Liver (tissue), 7 donors: ENCODE measurements at regions not wholly inside any gene's neighbourhood (a gene's known extent, or its start where the extent isn't known, plus 50 kb on each side); places are given as distances from the start of the nearest gene placed in this dataset.
"Not testable (repeated sequence)": the region's sequence is repeated elsewhere in the genome, so short reads cannot be mapped to it uniquely, and the experiment has no call there.

Experiments
- DNase-seq: peaks from one replicate; pipeline ENCODE4 v3.0.0-alpha.2; 2017; ENCODE audit warnings: low spot score
- H3K27ac ChIP-seq, 2 donors: one replicate each; pipeline ENCODE4 v1.7.0; 2013; ENCODE audit warnings: inconsistent platforms in 2 of 2, low read length in 2 of 2, control low read depth in 1 of 2, low read depth in 1 of 2, mild to moderate bottlenecking in 1 of 2
- H3K27me3 ChIP-seq, 4 donors: one replicate each; pipeline versions ENCODE4 v1.6.1 to v1.7.0; 2013; ENCODE audit warnings: low read length in 3 of 4, inconsistent platforms in 1 of 4, mild to moderate bottlenecking in 1 of 4, moderate library complexity in 1 of 4; ENCODE audit not compliant: control insufficient read depth in 4 of 4, insufficient read depth in 4 of 4
- H3K36me3 ChIP-seq, 4 donors: one replicate each; pipeline versions ENCODE4 v1.6.1 to v1.7.0; 2013; ENCODE audit warnings: low read length in 3 of 4, mild to moderate bottlenecking in 3 of 4, low read depth in 1 of 4, moderate library complexity in 1 of 4; ENCODE audit not compliant: control insufficient read depth in 4 of 4, insufficient read depth in 3 of 4
- H3K4me1 ChIP-seq, 4 donors: one replicate each; pipeline versions ENCODE4 v1.6.1 to v1.7.0; 2013; ENCODE audit warnings: low read length in 3 of 4, mild to moderate bottlenecking in 3 of 4, moderate library complexity in 1 of 4; ENCODE audit not compliant: control insufficient read depth in 4 of 4, insufficient read depth in 4 of 4
- H3K4me3 ChIP-seq, 3 donors: one replicate each; pipeline versions ENCODE4 v1.6.1 to v1.7.0; 2013; ENCODE audit warnings: low read length in 3 of 3, control low read depth in 1 of 3, low read depth in 1 of 3, mild to moderate bottlenecking in 1 of 3
- H3K9ac ChIP-seq, 2 donors: one replicate each; pipeline ENCODE4 v1.7.0; 2013; ENCODE audit warnings: low read length in 2 of 2, mild to moderate bottlenecking in 2 of 2, moderate library complexity in 2 of 2, control low read depth in 1 of 2, low read depth in 1 of 2
- H3K9me3 ChIP-seq, 4 donors: one replicate each; pipeline versions ENCODE4 v1.6.1 to v1.7.0; 2013; ENCODE audit warnings: low read length in 3 of 4; ENCODE audit not compliant: control insufficient read depth in 4 of 4
- ATF3 ChIP-seq: IDR thresholded peaks from 2 replicates; pipeline ENCODE4 v1.6.1; 2016; ENCODE audit warnings: antibody characterized with exemption
- EGR1 ChIP-seq, 2 donors: IDR thresholded peaks; 2 replicates each; pipeline ENCODE4 v1.6.1; 2016 to 2018; ENCODE audit warnings: antibody characterized with exemption in 2 of 2, low read depth in 2 of 2
- FOXA1 ChIP-seq: IDR thresholded peaks from 2 replicates; pipeline ENCODE4 v1.6.1; 2016; ENCODE audit warnings: antibody characterized with exemption
- FOXA2 ChIP-seq: IDR thresholded peaks from 2 replicates; pipeline ENCODE4 v1.6.1; 2016; ENCODE audit warnings: antibody characterized with exemption
- GABPA ChIP-seq, 2 donors: IDR thresholded peaks in 1 of 2; conservative IDR thresholded peaks in 1 of 2; 2 replicates each; pipeline ENCODE4 v1.6.1; 2016; ENCODE audit warnings: antibody characterized with exemption in 2 of 2, mild to moderate bottlenecking in 1 of 2, moderate library complexity in 1 of 2
- HNF4A ChIP-seq, 2 donors: conservative IDR thresholded peaks; 2 replicates each; pipeline ENCODE4 v1.6.1; 2016; ENCODE audit warnings: antibody characterized with exemption in 2 of 2, mild to moderate bottlenecking in 2 of 2
- HNF4G ChIP-seq: IDR thresholded peaks from 2 replicates; pipeline ENCODE4 v1.6.1; 2016; ENCODE audit warnings: antibody characterized with exemption
- JUND ChIP-seq, 2 donors: IDR thresholded peaks; 2 replicates each; pipeline ENCODE4 v1.6.1; 2016; ENCODE audit warnings: antibody characterized with exemption in 2 of 2
- NR2F2 ChIP-seq: IDR thresholded peaks from 2 replicates; pipeline ENCODE4 v1.6.1; 2016; ENCODE audit warnings: antibody characterized with exemption
- REST ChIP-seq: IDR thresholded peaks from 2 replicates; pipeline ENCODE4 v1.6.1; 2016; ENCODE audit warnings: antibody characterized with exemption, mild to moderate bottlenecking
- RXRA ChIP-seq, 2 donors: IDR thresholded peaks; 2 replicates each; pipeline ENCODE4 v1.6.1; 2017 to 2018; ENCODE audit warnings: antibody characterized with exemption in 2 of 2, mild to moderate bottlenecking in 1 of 2
- YY1 ChIP-seq: IDR thresholded peaks from 2 replicates; pipeline ENCODE4 v1.6.1; 2016; ENCODE audit warnings: antibody characterized with exemption, mild to moderate bottlenecking
- ZBTB33 ChIP-seq: IDR thresholded peaks from 2 replicates; pipeline ENCODE4 v1.6.1; 2016; ENCODE audit warnings: antibody characterized with exemption
- WGBS: extraction: QIAGEN DNeasy Blood & Tissue Kit; methylation state at CpG from one replicate; pipeline ENCODE4 v1.1.7; 2013; 5-methylcytosine and 5-hydroxymethylcytosine counted together
- donor health status: healthy.
- donor health status: healthy.
- donor health status: healthy.
- donor health status: healthy.

GRCh38 chr2:109690822-109691541 lies 76.8 kb downstream of the SOWAHC start (continued):
- TF ChIP-seq HNF4G (peak; percentile 61), GABPA (IDR thresholded peaks at IDR 0.05 in 1 of 2, conservative IDR thresholded peaks at IDR 0.05 in 1 of 2) (peak in 1 of 2 donors; percentile 12), JUND (IDR thresholded peaks at IDR 0.05) (peak; percentile 62 to 80), ATF3 (peak; percentile 49), NR2F2 (peak; percentile 74), RXRA (IDR thresholded peaks at IDR 0.05) (peak; percentile 71 to 89), YY1 (peak; percentile 72)

- Histone ChIP-seq H3K27me3 (no peaks in the 10 kb centered on the region), H3K27ac (peak overlapping the region; percentile 22 to 91), H3K4me1 (peaks cover 6 to 26% (median 19%) of the 10 kb centered on the region in 4 donors), H3K9me3 (no peaks in the 10 kb centered on the region), H3K36me3 (no peaks in the 10 kb centered on the region), H3K4me3 (no peak overlapping the region), H3K9ac (no peak overlapping the region)
- WGBS = 83% methylated on average over 15 of the region's 15 CpGs
- no peak for DNase-seq
- TF ChIP-seq FOXA1 = no peak
- TF ChIP-seq HNF4G = no peak
- no peak for TF ChIP-seq ZBTB33
- no peak for TF ChIP-seq REST
- no peak for TF ChIP-seq HNF4A (conservative IDR thresholded peaks at IDR 0.05)
- no peak for TF ChIP-seq EGR1 (IDR thresholded peaks at IDR 0.05; ENCODE audit: low read depth in 2 of 2)
- no peak for TF ChIP-seq FOXA2
- TF ChIP-seq JUND (IDR thresholded peaks at IDR 0.05) = no peak
Measured at GRCh38 chr2:109692013-109692743, 78.0 kb downstream of the SOWAHC start.

- H3K9me3 ChIP-seq, H3K36me3 ChIP-seq, H3K27ac ChIP-seq, H3K9ac ChIP-seq, H3K27me3 ChIP-seq, DNase-seq, H3K4me3 ChIP-seq: not testable (repeated sequence)
- H3K4me1 ChIP-seq = peaks cover 6 to 26% (median 19%) of the 10 kb centered on the region in 4 donors
- 75% methylated on average over 9 of the region's 9 CpGs for WGBS
Measured at GRCh38 chr2:109692831-109693230, 78.7 kb downstream of the SOWAHC start.

- WGBS = 90% methylated on average over 8 of the region's 8 CpGs
- H3K9ac ChIP-seq, H3K4me3 ChIP-seq, H3K36me3 ChIP-seq, H3K9me3 ChIP-seq, H3K27ac ChIP-seq, DNase-seq, H3K27me3 ChIP-seq: not testable (repeated sequence)
- H3K4me1 ChIP-seq = peaks cover 6 to 26% (median 19%) of the 10 kb centered on the region in 4 donors
Measured at GRCh38 chr2:109693292-109693691, 79.1 kb downstream of the SOWAHC start.
